ENCODE measurements at regions not wholly inside any gene's neighbourhood (a gene's known extent, or its start where the extent isn't known, plus 50 kb on each side); places are given as distances from the start of the nearest gene placed in this dataset.
"Not testable (repeated sequence)": the region's sequence is repeated elsewhere in the genome, so short reads cannot be mapped to it uniquely, and the experiment has no call there.

- H3K4me3 ChIP-seq; DNase-seq; H3K36me3 ChIP-seq; H3K27ac ChIP-seq; H3K4me1 ChIP-seq; H3K27me3 ChIP-seq; intact Hi-C loops (cut with DNase I; ENCODE audit: low total_unique reads); H3K9me3 ChIP-seq: not testable (repeated sequence)
- no CpG with 5 or more reads among the region's 7 CpGs for WGBS, 5 donors
Observed at GRCh38 chr1:144067042-144067441, 95.3 kb upstream of the FAM72C start.

GRCh38 chr1:144066071-144066813, 94.5 kb upstream of the FAM72C start:
- DNase-seq; intact Hi-C loops (cut with DNase I; ENCODE audit: low total_unique reads); H3K27ac ChIP-seq; H3K4me3 ChIP-seq; H3K27me3 ChIP-seq; H3K9me3 ChIP-seq; H3K36me3 ChIP-seq; H3K4me1 ChIP-seq: not testable (repeated sequence)
- WGBS, 5 donors: 44 to 75% (median 68%) methylated on average over 3 to 4 of the region's 10 CpGs; no CpG with 5 or more reads in 1 of the 5 donors

GRCh38 chr1:144065299-144066060, 93.7 kb upstream of the FAM72C start:
- H3K27me3 ChIP-seq; H3K4me1 ChIP-seq; H3K27ac ChIP-seq; DNase-seq; H3K36me3 ChIP-seq; intact Hi-C loops (cut with DNase I; ENCODE audit: low total_unique reads); H3K4me3 ChIP-seq; H3K9me3 ChIP-seq: not testable (repeated sequence)
- no CpG with 5 or more reads among the region's 5 CpGs for WGBS, 5 donors

GRCh38 chr1:144049365-144049764, 77.6 kb upstream of the FAM72C start:
- H3K27me3 ChIP-seq; H3K4me3 ChIP-seq; intact Hi-C loops (cut with DNase I; ENCODE audit: low total_unique reads); H3K9me3 ChIP-seq; H3K27ac ChIP-seq; DNase-seq; H3K36me3 ChIP-seq; H3K4me1 ChIP-seq: not testable (repeated sequence)
- WGBS, 5 donors: no CpG with 5 or more reads among the region's 5 CpGs

- H3K36me3 ChIP-seq; H3K27ac ChIP-seq; H3K4me1 ChIP-seq; H3K4me3 ChIP-seq; H3K9me3 ChIP-seq; H3K27me3 ChIP-seq; DNase-seq; intact Hi-C loops (cut with DNase I; ENCODE audit: low total_unique reads): not testable (repeated sequence)
- no CpG with 5 or more reads among the region's 3 CpGs for WGBS, 5 donors
Observed at GRCh38 chr1:144046645-144047044, 74.9 kb upstream of the FAM72C start.

- not testable (repeated sequence) for H3K36me3 ChIP-seq
Observed at GRCh38 chr1:144045751-144046546, 74.2 kb upstream of the FAM72C start.

GRCh38 chr1:144042251-144042650, 70.5 kb upstream of the FAM72C start:
- H3K4me3 ChIP-seq; H3K4me1 ChIP-seq; DNase-seq; intact Hi-C loops (cut with DNase I; ENCODE audit: low total_unique reads); H3K9me3 ChIP-seq; H3K27ac ChIP-seq; H3K27me3 ChIP-seq; H3K36me3 ChIP-seq: not testable (repeated sequence)
- WGBS, 5 donors: no CpG with 5 or more reads among the region's 1 CpG

More at GRCh38 chr1:144045751-144046546, 74.2 kb upstream of the FAM72C start:
- H3K9me3 ChIP-seq; H3K4me1 ChIP-seq; H3K27me3 ChIP-seq; H3K27ac ChIP-seq; DNase-seq; H3K4me3 ChIP-seq; intact Hi-C loops (cut with DNase I; ENCODE audit: low total_unique reads): not testable (repeated sequence)
- 67 to 100% (median 81%) methylated on average over 1 to 7 of the region's 13 CpGs for WGBS, 5 donors

- DNase-seq; H3K36me3 ChIP-seq; H3K27ac ChIP-seq; intact Hi-C loops (cut with DNase I; ENCODE audit: low total_unique reads); H3K27me3 ChIP-seq; H3K4me3 ChIP-seq; H3K4me1 ChIP-seq; H3K9me3 ChIP-seq: not testable (repeated sequence)
- WGBS, 5 donors: no CpG with 5 or more reads among the region's 3 CpGs
Observed at GRCh38 chr1:144040293-144040692, 68.5 kb upstream of the FAM72C start.

- DNase-seq; H3K36me3 ChIP-seq; H3K9me3 ChIP-seq; H3K27ac ChIP-seq; intact Hi-C loops (cut with DNase I; ENCODE audit: low total_unique reads); H3K4me1 ChIP-seq; H3K4me3 ChIP-seq; H3K27me3 ChIP-seq: not testable (repeated sequence)
- no CpG with 5 or more reads among the region's 3 CpGs for WGBS, 5 donors
Observed at GRCh38 chr1:144034045-144034444, 62.3 kb upstream of the FAM72C start.

GRCh38 chr1:144031550-144031949, 59.8 kb upstream of the FAM72C start:
- H3K27me3 ChIP-seq; DNase-seq; H3K4me3 ChIP-seq; H3K27ac ChIP-seq; H3K4me1 ChIP-seq; H3K9me3 ChIP-seq; H3K36me3 ChIP-seq; intact Hi-C loops (cut with DNase I; ENCODE audit: low total_unique reads): not testable (repeated sequence)
- WGBS, 5 donors: 40 to 88% (median 78%) methylated on average over 1 to 2 of the region's 2 CpGs; no CpG with 5 or more reads in 1 of the 5 donors

- WGBS, 5 donors: no CpG with 5 or more reads among the region's 2 CpGs
- H3K4me3 ChIP-seq; H3K27me3 ChIP-seq; H3K4me1 ChIP-seq; DNase-seq; H3K9me3 ChIP-seq; intact Hi-C loops (cut with DNase I; ENCODE audit: low total_unique reads); H3K27ac ChIP-seq; H3K36me3 ChIP-seq: not testable (repeated sequence)
Observed at GRCh38 chr1:144026022-144026421, 54.2 kb upstream of the FAM72C start.
